Endothelial cell (in vitro differentiated cells): ENCODE measurements at regions not wholly inside any gene's neighbourhood (a gene's known extent, or its start where the extent isn't known, plus 50 kb on each side); places are given as distances from the start of the nearest gene placed in this dataset.
"Not testable (repeated sequence)": the region's sequence is repeated elsewhere in the genome, so short reads cannot be mapped to it uniquely, and the experiment has no call there.

Experiments used
- DNase-seq: peaks from one replicate; pipeline ENCODE4 v3.0.0; 2021; ENCODE audit warnings: low spot score
- H3K27ac Mint-ChIP-seq: one replicate; pipeline ENCODE4 v1.8.0; 2021; ENCODE audit warnings: mixed read lengths, inconsistent platforms; ENCODE audit not compliant: unreplicated experiment
- H3K27me3 Mint-ChIP-seq: one replicate; pipeline ENCODE4 v1.8.0; 2021; ENCODE audit warnings: mild to moderate bottlenecking, moderate library complexity, mixed read lengths, inconsistent platforms; ENCODE audit not compliant: unreplicated experiment
- H3K36me3 Mint-ChIP-seq: one replicate; pipeline ENCODE4 v1.8.0; 2021; ENCODE audit warnings: mild to moderate bottlenecking, low read depth, mixed read lengths, inconsistent platforms; ENCODE audit not compliant: unreplicated experiment
- H3K4me1 Mint-ChIP-seq: one replicate; pipeline ENCODE4 v1.8.0; 2021; ENCODE audit warnings: mild to moderate bottlenecking, mixed read lengths, inconsistent platforms; ENCODE audit not compliant: unreplicated experiment
- H3K4me3 Mint-ChIP-seq: one replicate; pipeline ENCODE4 v1.8.0; 2021; ENCODE audit warnings: mild to moderate bottlenecking, mixed read lengths, inconsistent platforms; ENCODE audit not compliant: unreplicated experiment
- H3K9me3 Mint-ChIP-seq: one replicate; pipeline ENCODE4 v1.8.0; 2021; ENCODE audit warnings: mixed read lengths, inconsistent platforms; ENCODE audit not compliant: unreplicated experiment
- TF ChIP-seq, protein P1 (sequence below): fragments of 200-600 bp; sonication (generic); IDR thresholded peaks from one replicate; pipeline ENCODE4 v1.5.0; 2021; ENCODE audit warnings: antibody characterized with exemption; ENCODE audit not compliant: unreplicated experiment

DNA sequence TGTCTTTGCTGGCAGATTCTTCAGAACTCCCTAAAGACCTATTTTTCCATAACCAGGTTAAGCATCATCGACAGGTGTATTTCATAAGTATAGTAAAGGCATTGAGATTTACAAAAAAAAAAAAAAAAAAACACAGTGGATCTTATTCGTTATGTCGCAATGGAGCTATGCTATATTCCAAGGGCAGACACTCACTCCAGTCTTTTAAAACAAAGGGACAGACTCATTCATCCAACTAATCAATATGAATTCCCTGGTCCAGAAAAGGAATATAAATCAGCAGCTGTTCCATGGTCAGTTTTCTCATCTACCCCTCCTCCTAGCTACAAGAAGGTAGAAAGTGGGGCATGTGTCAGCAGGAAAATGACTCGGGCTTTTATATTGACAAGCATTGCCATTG lies 97.7 kb upstream of the MON1B start:
- Mint-ChIP-seq H3K27me3 (peaks cover 6% of the 10 kb centered on the region), H3K4me1 (peaks cover 5% of the 10 kb centered on the region), H3K27ac (no peak overlapping the region), H3K4me3 (no peak overlapping the region), H3K36me3 (no peaks in the 10 kb centered on the region), H3K9me3 (peaks cover 7% of the 10 kb centered on the region)
- DNase-seq = no peak
- TF ChIP-seq, protein P1, sequence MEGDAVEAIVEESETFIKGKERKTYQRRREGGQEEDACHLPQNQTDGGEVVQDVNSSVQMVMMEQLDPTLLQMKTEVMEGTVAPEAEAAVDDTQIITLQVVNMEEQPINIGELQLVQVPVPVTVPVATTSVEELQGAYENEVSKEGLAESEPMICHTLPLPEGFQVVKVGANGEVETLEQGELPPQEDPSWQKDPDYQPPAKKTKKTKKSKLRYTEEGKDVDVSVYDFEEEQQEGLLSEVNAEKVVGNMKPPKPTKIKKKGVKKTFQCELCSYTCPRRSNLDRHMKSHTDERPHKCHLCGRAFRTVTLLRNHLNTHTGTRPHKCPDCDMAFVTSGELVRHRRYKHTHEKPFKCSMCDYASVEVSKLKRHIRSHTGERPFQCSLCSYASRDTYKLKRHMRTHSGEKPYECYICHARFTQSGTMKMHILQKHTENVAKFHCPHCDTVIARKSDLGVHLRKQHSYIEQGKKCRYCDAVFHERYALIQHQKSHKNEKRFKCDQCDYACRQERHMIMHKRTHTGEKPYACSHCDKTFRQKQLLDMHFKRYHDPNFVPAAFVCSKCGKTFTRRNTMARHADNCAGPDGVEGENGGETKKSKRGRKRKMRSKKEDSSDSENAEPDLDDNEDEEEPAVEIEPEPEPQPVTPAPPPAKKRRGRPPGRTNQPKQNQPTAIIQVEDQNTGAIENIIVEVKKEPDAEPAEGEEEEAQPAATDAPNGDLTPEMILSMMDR = no peak

DNA sequence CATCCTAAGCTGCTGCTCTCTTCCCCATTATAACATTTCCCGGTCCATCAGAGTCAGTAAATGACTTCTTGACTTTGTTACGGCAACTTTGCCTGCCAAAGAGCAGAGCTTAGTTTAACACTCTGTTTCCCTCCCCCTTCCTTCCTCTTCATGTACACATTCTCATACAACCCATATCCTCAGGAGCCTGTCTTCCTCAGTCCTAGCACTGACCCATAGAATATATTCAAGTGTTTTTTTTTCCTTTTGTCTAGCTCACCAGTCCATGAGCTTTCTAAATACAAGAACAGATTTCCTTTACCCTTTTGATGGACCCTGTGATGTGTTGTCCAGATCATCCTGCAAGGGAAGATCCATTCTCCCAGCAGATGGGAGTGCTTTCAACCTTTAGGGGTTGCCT lies 97.0 kb upstream of the MON1B start:
- no peaks in the 10 kb centered on the region for H3K36me3 Mint-ChIP-seq
- TF ChIP-seq, protein P1 = no peak
- no peak for DNase-seq
- H3K9me3 Mint-ChIP-seq = peaks cover 7% of the 10 kb centered on the region
- peaks cover 6% of the 10 kb centered on the region for H3K27me3 Mint-ChIP-seq
- peaks cover 5% of the 10 kb centered on the region for H3K4me1 Mint-ChIP-seq
- no peak overlapping the region for H3K27ac Mint-ChIP-seq
- H3K4me3 Mint-ChIP-seq = no peak overlapping the region

DNA sequence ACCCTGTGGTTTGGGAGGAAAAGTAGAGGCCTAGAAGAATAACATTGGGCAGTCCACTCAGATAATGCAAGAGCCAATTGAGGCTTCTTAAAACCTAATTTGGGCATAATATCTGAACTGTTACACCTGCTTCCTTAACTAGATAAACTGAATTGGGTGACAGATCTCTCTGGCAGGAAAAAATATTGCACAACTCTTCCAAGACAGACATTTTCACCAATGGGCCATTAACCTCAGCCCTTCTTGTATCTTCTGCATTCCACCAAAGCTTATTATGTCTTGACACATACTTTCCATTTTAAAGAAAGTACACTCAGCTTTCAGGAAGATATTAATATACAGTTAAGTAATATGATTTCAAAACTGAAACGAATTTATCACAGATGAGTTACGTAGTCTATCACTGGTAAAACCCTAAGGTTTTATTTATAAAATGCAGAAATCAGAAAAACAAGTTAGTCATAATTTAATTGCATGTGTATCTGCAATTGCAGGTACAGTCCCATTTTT lies 79.9 kb upstream of the MON1B start:
- Mint-ChIP-seq H3K4me1 (no peaks in the 10 kb centered on the region), H3K27ac (no peak overlapping the region), H3K4me3 (no peak overlapping the region), H3K9me3 (peaks cover 5% of the 10 kb centered on the region), H3K27me3 (no peaks in the 10 kb centered on the region), H3K36me3 (peaks cover under 1% of the 10 kb centered on the region)
- no peak for DNase-seq
- TF ChIP-seq, protein P1 = no peak

DNA sequence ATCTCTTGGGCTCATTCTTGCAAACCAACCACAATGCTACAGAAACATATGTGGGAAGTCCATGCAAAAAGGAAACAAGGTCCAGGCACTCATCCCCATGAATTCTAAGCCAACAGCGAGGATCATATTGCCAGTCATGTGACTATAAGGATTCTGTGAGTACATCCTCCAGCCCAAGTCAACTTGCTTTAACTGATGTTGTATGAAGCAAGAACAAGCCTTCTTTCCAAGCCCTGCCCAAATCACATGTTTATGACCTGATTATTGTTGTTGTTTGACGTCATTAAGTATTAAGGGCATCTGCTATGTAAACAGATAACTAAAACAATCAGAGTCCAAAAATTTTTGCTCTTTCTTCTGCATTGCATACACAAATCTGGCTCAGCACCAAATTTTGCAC lies 78.2 kb upstream of the MON1B start:
- no peaks in the 10 kb centered on the region for H3K9me3 Mint-ChIP-seq
- TF ChIP-seq, protein P1 = no peak
- no peak overlapping the region for H3K27ac Mint-ChIP-seq
- H3K4me3 Mint-ChIP-seq = no peak overlapping the region
- DNase-seq = no peak
- H3K4me1 Mint-ChIP-seq = no peaks in the 10 kb centered on the region
- H3K27me3 Mint-ChIP-seq = no peaks in the 10 kb centered on the region
- no peaks in the 10 kb centered on the region for H3K36me3 Mint-ChIP-seq

DNA sequence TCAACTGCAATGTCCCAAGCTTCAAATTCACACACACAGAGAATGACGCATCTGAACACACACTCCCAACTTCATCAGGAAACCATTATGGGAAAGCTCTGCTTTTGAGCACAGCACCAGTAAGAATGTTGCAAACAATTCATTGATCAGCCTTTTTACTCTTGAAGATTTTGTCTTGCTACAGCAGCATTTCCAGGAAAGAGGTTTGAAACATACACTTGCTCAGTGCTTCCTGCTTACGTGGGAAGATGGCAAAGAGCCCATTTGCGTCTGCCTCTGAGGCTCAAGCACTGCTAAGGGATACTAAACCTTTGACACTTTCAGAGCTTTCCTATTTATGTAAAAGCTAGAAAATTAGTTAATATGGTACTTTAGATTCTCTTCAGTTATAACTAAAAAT lies 77.2 kb upstream of the MON1B start:
- no peak overlapping the region for H3K4me3 Mint-ChIP-seq
- H3K9me3 Mint-ChIP-seq = no peaks in the 10 kb centered on the region
- H3K4me1 Mint-ChIP-seq = no peaks in the 10 kb centered on the region
- TF ChIP-seq, protein P1 = no peak
- no peaks in the 10 kb centered on the region for H3K36me3 Mint-ChIP-seq
- H3K27ac Mint-ChIP-seq = no peak overlapping the region
- H3K27me3 Mint-ChIP-seq = no peaks in the 10 kb centered on the region
- DNase-seq = no peak

DNA sequence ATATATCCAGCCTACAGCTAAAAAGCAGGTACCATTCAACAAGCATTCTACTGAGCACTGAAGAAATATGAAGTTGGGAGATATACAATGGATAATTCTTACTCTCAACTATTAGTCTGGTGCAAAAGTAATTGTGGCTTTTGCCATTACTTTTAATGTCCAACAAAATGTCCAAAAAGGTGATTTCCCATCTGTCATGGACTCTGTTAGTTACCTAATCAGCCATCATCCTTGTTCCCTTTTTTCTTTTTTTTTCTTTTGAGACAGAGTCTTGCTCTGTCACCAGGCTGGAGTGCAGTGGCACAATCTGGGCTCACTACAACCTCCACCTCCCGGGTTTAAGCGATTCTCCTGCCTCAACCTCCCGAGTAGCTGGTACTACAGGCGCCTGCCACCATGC lies 76.6 kb upstream of the MON1B start:
- not testable (repeated sequence) for H3K36me3 Mint-ChIP-seq, H3K27ac Mint-ChIP-seq, H3K27me3 Mint-ChIP-seq, H3K4me1 Mint-ChIP-seq, DNase-seq, H3K9me3 Mint-ChIP-seq, H3K4me3 Mint-ChIP-seq
